Panc1 (cell line): ENCODE measurements at regions not wholly inside any gene's neighbourhood (a gene's known extent, or its start where the extent isn't known, plus 50 kb on each side); places are given as distances from the start of the nearest gene placed in this dataset.

Experiments
- ATAC-seq: fragments of 200-7000 bp; cut with Tn5 transposase; 2 replicates; pipeline ENCODE4 v1.9.1; 2020; ENCODE audit warnings: mild to moderate bottlenecking, moderate library complexity
- BruUV-seq: library from RNA; stranded (reverse); fragments of 400-500 nt; replicated peaks from 2 replicates; lab custom pipeline; 2021; lab: Mats Ljungman, UMichigan
- CTCF ChIA-PET: fragments of 300-600 bp; sonication (Branson Sonifier 250); formaldehyde crosslinking; loops from one replicate; lab custom pipeline; 2022; ENCODE audit warnings: antibody characterized with exemption; lab: Charles Lee
- POLR2A ChIA-PET: fragments of 300-600 bp; sonication (Branson Sonifier 250); formaldehyde crosslinking; loops from one replicate; lab custom pipeline; 2022; ENCODE audit warnings: antibody characterized with exemption; lab: Charles Lee
- DNase-seq: peaks from one replicate; pipeline ENCODE4 v3.0.0-alpha.2; 2010; ENCODE audit warnings: low read depth, low spot score
- H3K27ac ChIP-seq: 2 replicates; pipeline ENCODE4 v1.5.1; 2011; ENCODE audit warnings: mild to moderate bottlenecking, low read length, inconsistent platforms
- H3K27me3 ChIP-seq: fragments of 200-500 bp; sonication (Bioruptor generic); 2 replicates; pipeline ENCODE4 v1.6.0; 2014; ENCODE audit warnings: low read length, inconsistent platforms; ENCODE audit not compliant: control insufficient read depth, insufficient read depth
- H3K36me3 ChIP-seq: fragments of 200-500 bp; sonication (Bioruptor generic); 2 replicates; pipeline ENCODE4 v1.5.1; 2014; ENCODE audit warnings: inconsistent platforms, mild to moderate bottlenecking, low read length, moderate library complexity; ENCODE audit not compliant: control insufficient read depth, insufficient read depth
- H3K4me1 ChIP-seq: 2 replicates; pipeline ENCODE4 v1.5.1; 2011; ENCODE audit warnings: inconsistent platforms, mild to moderate bottlenecking, low read length, moderate library complexity; ENCODE audit not compliant: control insufficient read depth, insufficient read depth
- H3K4me3 ChIP-seq, 2 experiments: 2 replicates each; pipeline ENCODE4 v1.5.1; 2011 to 2012; ENCODE audit warnings: low read depth in 2 of 2, low read length in 2 of 2, mild to moderate bottlenecking in 2 of 2, inconsistent platforms in 1 of 2, moderate library complexity in 1 of 2
- H3K9me3 ChIP-seq: fragments of 200-500 bp; sonication (Bioruptor generic); 2 replicates; pipeline ENCODE4 v1.5.1; 2014; ENCODE audit warnings: low read depth, mild to moderate bottlenecking, inconsistent platforms, low read length, moderate library complexity; ENCODE audit not compliant: control insufficient read depth, insufficient read depth
- CTCF ChIP-seq: fragments of 450-650 bp; IDR thresholded peaks from 2 replicates; pipeline ENCODE4 v1.5.1; 2017; ENCODE audit warnings: mild to moderate bottlenecking
- POLR2AphosphoS5 ChIP-seq: IDR thresholded peaks from 2 replicates; pipeline ENCODE4 v1.6.1; 2012; ENCODE audit warnings: mild to moderate bottlenecking, low read depth, low read length, moderate library complexity
- REST ChIP-seq, 2 experiments: IDR thresholded peaks; 2 replicates each; pipeline ENCODE4 v1.6.1; 2011 to 2012; ENCODE audit warnings: low read depth in 2 of 2, control low read depth in 1 of 2, low read length in 1 of 2, mild to moderate bottlenecking in 1 of 2, moderate library complexity in 1 of 2; ENCODE audit not compliant: insufficient read depth in 1 of 2
- SIN3A ChIP-seq: IDR thresholded peaks from 2 replicates; pipeline ENCODE4 v1.6.1; 2012; ENCODE audit warnings: low read depth, mild to moderate bottlenecking, low read length, moderate library complexity, borderline replicate concordance; ENCODE audit not compliant: insufficient read depth
- TCF7L2 ChIP-seq: IDR thresholded peaks from 2 replicates; pipeline ENCODE4 v1.6.1; 2011; ENCODE audit warnings: mild to moderate bottlenecking, low read depth, low read length, inconsistent platforms
- in situ Hi-C: cut with HindIII; loops from 2 replicates; pipeline ENCODE4 v1.10.0; 2016; ENCODE audit warnings: low sequenced_read_pairs, low pct_unique_long_range_greater_than_20kb
- intact Hi-C: fragments of 100-400 bp; cut with micrococcal nuclease; formaldehyde crosslinking; loops from one replicate; pipeline ENCODE4 v1.10.0; 2022; ENCODE audit not compliant: unreplicated experiment

GRCh38 chr4:187726485-187726884 is 269.1 kb upstream of the ZFP42 start:
- Histone ChIP-seq H3K9me3 (no peaks in the 10 kb centered on the region), H3K4me1 (no peaks in the 10 kb centered on the region), H3K27me3 (no peaks in the 10 kb centered on the region), H3K4me3 (no peak overlapping the region), H3K27ac (no peak overlapping the region), H3K36me3 (no peaks in the 10 kb centered on the region)
- intact Hi-C loops (no loop called here), in situ Hi-C loops (no loop called here)
- ChIA-PET CTCF (no interaction called here), POLR2A (no interaction called here)
- no TSS peak for BruUV-seq
- DNase-seq (no peak), ATAC-seq (no peak)
- TF ChIP-seq CTCF = no peak
- no peak for TF ChIP-seq POLR2AphosphoS5
- no peak for TF ChIP-seq SIN3A
- no peak for TF ChIP-seq TCF7L2
- no peak for TF ChIP-seq REST (IDR thresholded peaks at IDR 0.05; ENCODE audit: insufficient read depth in 1 of 2, low read depth in 2 of 2, low read length in 1 of 2)

GRCh38 chr4:187732524-187732923 is 263.0 kb upstream of the ZFP42 start:
- TF ChIP-seq CTCF (no peak), REST (IDR thresholded peaks at IDR 0.05; ENCODE audit: insufficient read depth in 1 of 2, low read depth in 2 of 2, low read length in 1 of 2) (no peak), TCF7L2 (no peak), POLR2AphosphoS5 (no peak), SIN3A (no peak)
- H3K9me3 ChIP-seq = no peaks in the 10 kb centered on the region
- no peak overlapping the region for H3K4me3 ChIP-seq
- no peaks in the 10 kb centered on the region for H3K36me3 ChIP-seq
- ChIA-PET POLR2A (no interaction called here), CTCF (no interaction called here)
- H3K27me3 ChIP-seq = no peaks in the 10 kb centered on the region
- no TSS peak for BruUV-seq
- intact Hi-C loops (no loop called here), in situ Hi-C loops (no loop called here)
- DNase-seq = no peak
- H3K4me1 ChIP-seq = no peaks in the 10 kb centered on the region
- no peak overlapping the region for H3K27ac ChIP-seq
- no peak for ATAC-seq
